ENCODE measurements at regions not wholly inside any gene's neighbourhood (a gene's known extent, or its start where the extent isn't known, plus 50 kb on each side); places are given as distances from the start of the nearest gene placed in this dataset.

- no peaks in the 10 kb centered on the region for H3K4me1 ChIP-seq (ENCODE audit: low read length)
- no peak overlapping the region for H3K4me3 ChIP-seq (ENCODE audit: low read length)
- no peak for DNase-seq
- no peaks in the 10 kb centered on the region for H3K79me2 ChIP-seq (ENCODE audit: low read length)
- H3K4me2 ChIP-seq (ENCODE audit: low read depth, low read length): no peak overlapping the region
- H2AFZ ChIP-seq (ENCODE audit: low read length): no peak overlapping the region
- H3F3A ChIP-seq (ENCODE audit: insufficient read depth, low read length): no peaks in the 10 kb centered on the region
- no peak overlapping the region for H3K9ac ChIP-seq (ENCODE audit: low read length)
- H3K27ac ChIP-seq (ENCODE audit: low read length): no peak overlapping the region
- no peaks in the 10 kb centered on the region for H4K20me1 ChIP-seq (ENCODE audit: insufficient read depth, low read length)
- H3K36me3 ChIP-seq (replicated peaks; ENCODE audit: insufficient read depth, low read length): no peaks in the 10 kb centered on the region
- H3K9me2 ChIP-seq (replicated peaks; ENCODE audit: insufficient read depth, low read length): no peaks in the 10 kb centered on the region
- H3K27me3 ChIP-seq (replicated peaks; ENCODE audit: insufficient read depth, low read length): no peaks in the 10 kb centered on the region
- no peak for TF ChIP-seq EZH2phosphoT487 (IDR thresholded peaks at IDR 0.05; ENCODE audit: low read length)
- TF ChIP-seq, protein P1, sequence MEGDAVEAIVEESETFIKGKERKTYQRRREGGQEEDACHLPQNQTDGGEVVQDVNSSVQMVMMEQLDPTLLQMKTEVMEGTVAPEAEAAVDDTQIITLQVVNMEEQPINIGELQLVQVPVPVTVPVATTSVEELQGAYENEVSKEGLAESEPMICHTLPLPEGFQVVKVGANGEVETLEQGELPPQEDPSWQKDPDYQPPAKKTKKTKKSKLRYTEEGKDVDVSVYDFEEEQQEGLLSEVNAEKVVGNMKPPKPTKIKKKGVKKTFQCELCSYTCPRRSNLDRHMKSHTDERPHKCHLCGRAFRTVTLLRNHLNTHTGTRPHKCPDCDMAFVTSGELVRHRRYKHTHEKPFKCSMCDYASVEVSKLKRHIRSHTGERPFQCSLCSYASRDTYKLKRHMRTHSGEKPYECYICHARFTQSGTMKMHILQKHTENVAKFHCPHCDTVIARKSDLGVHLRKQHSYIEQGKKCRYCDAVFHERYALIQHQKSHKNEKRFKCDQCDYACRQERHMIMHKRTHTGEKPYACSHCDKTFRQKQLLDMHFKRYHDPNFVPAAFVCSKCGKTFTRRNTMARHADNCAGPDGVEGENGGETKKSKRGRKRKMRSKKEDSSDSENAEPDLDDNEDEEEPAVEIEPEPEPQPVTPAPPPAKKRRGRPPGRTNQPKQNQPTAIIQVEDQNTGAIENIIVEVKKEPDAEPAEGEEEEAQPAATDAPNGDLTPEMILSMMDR (IDR thresholded peaks at IDR 0.05; ENCODE audit: low read length): no peak
- TF ChIP-seq EZH2 (optimal IDR thresholded peaks at IDR 0.05; ENCODE audit: low read depth, low read length): no peak
- no peaks in the 10 kb centered on the region for H3K9me3 ChIP-seq (replicated peaks; ENCODE audit: insufficient read depth, low read length)
Observed at GRCh38 chr6:141724731-141725130, 408.0 kb upstream of the GJE1 start.

DNA sequence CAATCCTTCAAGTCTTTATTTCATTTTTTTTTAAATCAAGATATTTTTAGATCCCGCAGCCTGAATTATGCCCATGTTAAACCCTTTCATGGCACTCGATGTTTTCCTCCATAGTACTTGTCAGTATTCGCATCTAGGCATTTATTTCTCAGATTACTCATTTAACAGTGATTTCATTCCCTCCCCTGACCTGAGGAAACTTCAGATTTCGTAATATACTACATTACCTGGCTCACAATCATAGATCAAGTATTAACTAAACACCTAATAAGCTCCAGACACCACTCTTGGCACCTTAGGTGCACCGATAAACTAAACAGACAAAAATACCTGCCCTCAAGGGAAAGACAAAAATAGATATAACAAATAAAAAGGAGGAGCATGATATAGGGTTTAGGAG, 413.2 kb upstream of the GJE1 start:
- Histone ChIP-seq H4K20me1 (ENCODE audit: insufficient read depth, low read length) (no peaks in the 10 kb centered on the region), H3K9me2 (replicated peaks; ENCODE audit: insufficient read depth, low read length) (no peaks in the 10 kb centered on the region), H3K4me1 (ENCODE audit: low read length) (no peaks in the 10 kb centered on the region), H3K36me3 (replicated peaks; ENCODE audit: insufficient read depth, low read length) (no peaks in the 10 kb centered on the region), H3F3A (ENCODE audit: insufficient read depth, low read length) (no peaks in the 10 kb centered on the region), H3K9ac (ENCODE audit: low read length) (no peak overlapping the region), H3K27ac (ENCODE audit: low read length) (no peak overlapping the region), H3K27me3 (replicated peaks; ENCODE audit: insufficient read depth, low read length) (no peaks in the 10 kb centered on the region), H3K4me2 (ENCODE audit: low read depth, low read length) (no peak overlapping the region), H2AFZ (ENCODE audit: low read length) (no peak overlapping the region), H3K79me2 (ENCODE audit: low read length) (no peaks in the 10 kb centered on the region), H3K9me3 (replicated peaks; ENCODE audit: insufficient read depth, low read length) (no peaks in the 10 kb centered on the region), H3K4me3 (ENCODE audit: low read length) (no peak overlapping the region)
- no peak for DNase-seq
- TF ChIP-seq, protein P1 (IDR thresholded peaks at IDR 0.05; ENCODE audit: low read length): no peak
- no peak for TF ChIP-seq EZH2 (optimal IDR thresholded peaks at IDR 0.05; ENCODE audit: low read depth, low read length)
- no peak for TF ChIP-seq EZH2phosphoT487 (IDR thresholded peaks at IDR 0.05; ENCODE audit: low read length)

- no peak overlapping the region for H3K4me2 ChIP-seq (ENCODE audit: low read depth, low read length)
Observed at GRCh38 chr6:141705431-141705830, 427.3 kb upstream of the GJE1 start.

More at GRCh38 chr6:141705431-141705830, 427.3 kb upstream of the GJE1 start:
- Histone ChIP-seq H4K20me1 (ENCODE audit: insufficient read depth, low read length) (no peaks in the 10 kb centered on the region), H3K27me3 (replicated peaks; ENCODE audit: insufficient read depth, low read length) (no peaks in the 10 kb centered on the region), H3K9me2 (replicated peaks; ENCODE audit: insufficient read depth, low read length) (no peaks in the 10 kb centered on the region), H3K4me1 (ENCODE audit: low read length) (no peaks in the 10 kb centered on the region), H3F3A (ENCODE audit: insufficient read depth, low read length) (no peaks in the 10 kb centered on the region), H3K79me2 (ENCODE audit: low read length) (no peaks in the 10 kb centered on the region), H3K36me3 (replicated peaks; ENCODE audit: insufficient read depth, low read length) (no peaks in the 10 kb centered on the region), H2AFZ (ENCODE audit: low read length) (no peak overlapping the region), H3K27ac (ENCODE audit: low read length) (no peak overlapping the region), H3K4me3 (ENCODE audit: low read length) (no peak overlapping the region), H3K9me3 (replicated peaks; ENCODE audit: insufficient read depth, low read length) (no peaks in the 10 kb centered on the region), H3K9ac (ENCODE audit: low read length) (no peak overlapping the region)
- no peak for TF ChIP-seq EZH2phosphoT487 (IDR thresholded peaks at IDR 0.05; ENCODE audit: low read length)
- no peak for TF ChIP-seq EZH2 (optimal IDR thresholded peaks at IDR 0.05; ENCODE audit: low read depth, low read length)
- TF ChIP-seq, protein P1 (IDR thresholded peaks at IDR 0.05; ENCODE audit: low read length): no peak
- no peak for DNase-seq
